ENCODE measurements at regions not wholly inside any gene's neighbourhood (a gene's known extent, or its start where the extent isn't known, plus 50 kb on each side); places are given as distances from the start of the nearest gene placed in this dataset.

GRCh38 chr7:132053871-132054270 is 497.4 kb upstream of the PODXL start:
- H3K9me3 ChIP-seq (ENCODE audit: control insufficient read depth in 2 of 2, low read length in 2 of 2), result no peaks in the 10 kb centered on the region
- H3K27ac ChIP-seq (ENCODE audit: low read length), result peak overlapping the region; percentile 41
- no peaks in the 10 kb centered on the region for H3K27me3 ChIP-seq (ENCODE audit: control insufficient read depth in 1 of 2, insufficient read depth in 2 of 2, low read length in 2 of 2)

GRCh38 chr7:132051311-132051710 is 494.9 kb upstream of the PODXL start:
- no peaks in the 10 kb centered on the region for H3K9me3 ChIP-seq (ENCODE audit: control insufficient read depth in 2 of 2, low read length in 2 of 2)
- no peaks in the 10 kb centered on the region for H3K36me3 ChIP-seq (ENCODE audit: control insufficient read depth in 2 of 2, insufficient read depth in 2 of 2, low read length in 2 of 2)
- peaks cover 29% of the 10 kb centered on the region for H3K4me1 ChIP-seq (ENCODE audit: control insufficient read depth, insufficient read depth, low read length)
- peak overlapping the region; percentile 18 for H3K27ac ChIP-seq (ENCODE audit: low read length)
- H3K4me3 ChIP-seq (ENCODE audit: low read length in 2 of 2), result no peak overlapping the region
- no peaks in the 10 kb centered on the region for H3K27me3 ChIP-seq (ENCODE audit: control insufficient read depth in 1 of 2, insufficient read depth in 2 of 2, low read length in 2 of 2)
- no peak overlapping the region for H3K9ac ChIP-seq (ENCODE audit: low read length in 2 of 2)

More at GRCh38 chr7:132053871-132054270, 497.4 kb upstream of the PODXL start:
- Histone ChIP-seq H3K36me3 (ENCODE audit: control insufficient read depth in 2 of 2, insufficient read depth in 2 of 2, low read length in 2 of 2) (no peaks in the 10 kb centered on the region), H3K4me1 (ENCODE audit: control insufficient read depth, insufficient read depth, low read length) (peaks cover 29% of the 10 kb centered on the region), H3K9ac (ENCODE audit: low read length in 2 of 2) (no peak overlapping the region), H3K4me3 (ENCODE audit: low read length in 2 of 2) (no peak overlapping the region)

- H3K4me3 ChIP-seq (ENCODE audit: low read length in 2 of 2), result no peak overlapping the region
- H3K9ac ChIP-seq (ENCODE audit: low read length in 2 of 2), result no peak overlapping the region
- no peak overlapping the region for H3K27ac ChIP-seq (ENCODE audit: low read length)
- no peaks in the 10 kb centered on the region for H3K27me3 ChIP-seq (ENCODE audit: control insufficient read depth in 1 of 2, insufficient read depth in 2 of 2, low read length in 2 of 2)
- no peaks in the 10 kb centered on the region for H3K36me3 ChIP-seq (ENCODE audit: control insufficient read depth in 2 of 2, insufficient read depth in 2 of 2, low read length in 2 of 2)
- H3K4me1 ChIP-seq (ENCODE audit: control insufficient read depth, insufficient read depth, low read length), result peaks cover 17% of the 10 kb centered on the region
- H3K9me3 ChIP-seq (ENCODE audit: control insufficient read depth in 2 of 2, low read length in 2 of 2), result no peaks in the 10 kb centered on the region
Measured at GRCh38 chr7:132049462-132050304, 493.3 kb upstream of the PODXL start.

GRCh38 chr7:132045481-132045980 is 489.1 kb upstream of the PODXL start:
- H3K27ac ChIP-seq (ENCODE audit: low read length), result no peak overlapping the region
- H3K9ac ChIP-seq (ENCODE audit: low read length in 2 of 2), result no peak overlapping the region
- H3K27me3 ChIP-seq (ENCODE audit: control insufficient read depth in 1 of 2, insufficient read depth in 2 of 2, low read length in 2 of 2), result no peaks in the 10 kb centered on the region
- H3K36me3 ChIP-seq (ENCODE audit: control insufficient read depth in 2 of 2, insufficient read depth in 2 of 2, low read length in 2 of 2), result no peaks in the 10 kb centered on the region
- no peaks in the 10 kb centered on the region for H3K4me1 ChIP-seq (ENCODE audit: control insufficient read depth, insufficient read depth, low read length)
- no peaks in the 10 kb centered on the region for H3K9me3 ChIP-seq (ENCODE audit: control insufficient read depth in 2 of 2, low read length in 2 of 2)
- no peak overlapping the region for H3K4me3 ChIP-seq (ENCODE audit: low read length in 2 of 2)

- no peak overlapping the region for H3K4me3 ChIP-seq (ENCODE audit: low read length in 2 of 2)
- no peaks in the 10 kb centered on the region for H3K27me3 ChIP-seq (ENCODE audit: control insufficient read depth in 1 of 2, insufficient read depth in 2 of 2, low read length in 2 of 2)
- no peaks in the 10 kb centered on the region for H3K9me3 ChIP-seq (ENCODE audit: control insufficient read depth in 2 of 2, low read length in 2 of 2)
- no peak overlapping the region for H3K27ac ChIP-seq (ENCODE audit: low read length)
- H3K4me1 ChIP-seq (ENCODE audit: control insufficient read depth, insufficient read depth, low read length), result no peaks in the 10 kb centered on the region
- no peaks in the 10 kb centered on the region for H3K36me3 ChIP-seq (ENCODE audit: control insufficient read depth in 2 of 2, insufficient read depth in 2 of 2, low read length in 2 of 2)
- H3K9ac ChIP-seq (ENCODE audit: low read length in 2 of 2), result no peak overlapping the region
Measured at GRCh38 chr7:132045002-132045401, 488.6 kb upstream of the PODXL start.

GRCh38 chr7:132044247-132044646 is 487.8 kb upstream of the PODXL start:
- no peaks in the 10 kb centered on the region for H3K36me3 ChIP-seq (ENCODE audit: control insufficient read depth in 2 of 2, insufficient read depth in 2 of 2, low read length in 2 of 2)
- H3K9me3 ChIP-seq (ENCODE audit: control insufficient read depth in 2 of 2, low read length in 2 of 2), result no peaks in the 10 kb centered on the region
- H3K27ac ChIP-seq (ENCODE audit: low read length), result no peak overlapping the region
- H3K27me3 ChIP-seq (ENCODE audit: control insufficient read depth in 1 of 2, insufficient read depth in 2 of 2, low read length in 2 of 2), result no peaks in the 10 kb centered on the region
- no peaks in the 10 kb centered on the region for H3K4me1 ChIP-seq (ENCODE audit: control insufficient read depth, insufficient read depth, low read length)
- H3K9ac ChIP-seq (ENCODE audit: low read length in 2 of 2), result no peak overlapping the region
- no peak overlapping the region for H3K4me3 ChIP-seq (ENCODE audit: low read length in 2 of 2)

- H3K9ac ChIP-seq (ENCODE audit: low read length in 2 of 2), result no peak overlapping the region
- H3K27me3 ChIP-seq (ENCODE audit: control insufficient read depth in 1 of 2, insufficient read depth in 2 of 2, low read length in 2 of 2), result no peaks in the 10 kb centered on the region
- H3K27ac ChIP-seq (ENCODE audit: low read length), result no peak overlapping the region
- H3K36me3 ChIP-seq (ENCODE audit: control insufficient read depth in 2 of 2, insufficient read depth in 2 of 2, low read length in 2 of 2), result no peaks in the 10 kb centered on the region
- no peaks in the 10 kb centered on the region for H3K9me3 ChIP-seq (ENCODE audit: control insufficient read depth in 2 of 2, low read length in 2 of 2)
- no peak overlapping the region for H3K4me3 ChIP-seq (ENCODE audit: low read length in 2 of 2)
- no peaks in the 10 kb centered on the region for H3K4me1 ChIP-seq (ENCODE audit: control insufficient read depth, insufficient read depth, low read length)
Measured at GRCh38 chr7:132041108-132041507, 484.7 kb upstream of the PODXL start.

GRCh38 chr7:132035517-132036362 is 479.3 kb upstream of the PODXL start:
- Histone ChIP-seq H3K4me1 (ENCODE audit: control insufficient read depth, insufficient read depth, low read length) (peaks cover 1% of the 10 kb centered on the region), H3K27me3 (ENCODE audit: control insufficient read depth in 1 of 2, insufficient read depth in 2 of 2, low read length in 2 of 2) (no peaks in the 10 kb centered on the region), H3K9ac (ENCODE audit: low read length in 2 of 2) (no peak overlapping the region), H3K4me3 (ENCODE audit: low read length in 2 of 2) (no peak overlapping the region), H3K27ac (ENCODE audit: low read length) (no peak overlapping the region), H3K9me3 (ENCODE audit: control insufficient read depth in 2 of 2, low read length in 2 of 2) (no peaks in the 10 kb centered on the region), H3K36me3 (ENCODE audit: control insufficient read depth in 2 of 2, insufficient read depth in 2 of 2, low read length in 2 of 2) (no peaks in the 10 kb centered on the region)

GRCh38 chr7:132034748-132035416 is 478.5 kb upstream of the PODXL start:
- Histone ChIP-seq H3K27me3 (ENCODE audit: control insufficient read depth in 1 of 2, insufficient read depth in 2 of 2, low read length in 2 of 2) (no peaks in the 10 kb centered on the region), H3K9ac (ENCODE audit: low read length in 2 of 2) (no peak overlapping the region), H3K9me3 (ENCODE audit: control insufficient read depth in 2 of 2, low read length in 2 of 2) (no peaks in the 10 kb centered on the region), H3K4me1 (ENCODE audit: control insufficient read depth, insufficient read depth, low read length) (peaks cover 9% of the 10 kb centered on the region), H3K27ac (ENCODE audit: low read length) (no peak overlapping the region), H3K4me3 (ENCODE audit: low read length in 2 of 2) (no peak overlapping the region), H3K36me3 (ENCODE audit: control insufficient read depth in 2 of 2, insufficient read depth in 2 of 2, low read length in 2 of 2) (no peaks in the 10 kb centered on the region)

- Histone ChIP-seq H3K27me3 (ENCODE audit: control insufficient read depth in 1 of 2, insufficient read depth in 2 of 2, low read length in 2 of 2) (no peaks in the 10 kb centered on the region), H3K9ac (ENCODE audit: low read length in 2 of 2) (no peak overlapping the region), H3K36me3 (ENCODE audit: control insufficient read depth in 2 of 2, insufficient read depth in 2 of 2, low read length in 2 of 2) (no peaks in the 10 kb centered on the region), H3K4me3 (ENCODE audit: low read length in 2 of 2) (no peak overlapping the region), H3K4me1 (ENCODE audit: control insufficient read depth, insufficient read depth, low read length) (peaks cover 11% of the 10 kb centered on the region), H3K9me3 (ENCODE audit: control insufficient read depth in 2 of 2, low read length in 2 of 2) (no peaks in the 10 kb centered on the region), H3K27ac (ENCODE audit: low read length) (no peak overlapping the region)
Measured at GRCh38 chr7:132030883-132031282, 474.5 kb upstream of the PODXL start.
